Tibial nerve (tissue), 4 donors: ENCODE measurements at regions not wholly inside any gene's neighbourhood (a gene's known extent, or its start where the extent isn't known, plus 50 kb on each side); places are given as distances from the start of the nearest gene placed in this dataset.

Experiments used
- CTCF ChIP-seq, 5 experiments: fragments of 200-600 bp in 3 of 5; fragments of 450-650 bp in 2 of 5; sonication (generic) in 3 of 5; IDR thresholded peaks; one replicate each; pipeline ENCODE4 v1.5.1; 2016 to 2019; ENCODE audit warnings: antibody characterized with exemption in 5 of 5, mild to moderate bottlenecking in 3 of 5, moderate library complexity in 2 of 5
- EP300 ChIP-seq, 2 donors: sonication (generic); formaldehyde crosslinking; IDR thresholded peaks; one replicate each; pipeline ENCODE4 v1.6.1; 2017; ENCODE audit warnings: antibody characterized with exemption in 2 of 2, mild to moderate bottlenecking in 1 of 2
- POLR2A ChIP-seq, 2 donors: fragments of 450-650 bp; IDR thresholded peaks; one replicate each; pipeline ENCODE4 v1.6.1; 2017; ENCODE audit warnings: antibody characterized with exemption in 2 of 2, mild to moderate bottlenecking in 2 of 2, moderate library complexity in 2 of 2

GRCh38 chr4:180031330-180031729, 2211.9 kb upstream of the TENM3 start:
- TF ChIP-seq EP300 (IDR thresholded peaks at IDR 0.05) (no peak), CTCF (IDR thresholded peaks at IDR 0.05) (no peak), POLR2A (IDR thresholded peaks at IDR 0.05) (no peak)
